IMR-90 (cell line): ENCODE measurements at regions not wholly inside any gene's neighbourhood (a gene's known extent, or its start where the extent isn't known, plus 50 kb on each side); places are given as distances from the start of the nearest gene placed in this dataset.

ENCODE experiments used
- ATAC-seq: fragments of 200-7000 bp; cut with Tn5 transposase; 2 replicates; pipeline ENCODE4 v1.9.1; 2020; ENCODE audit warnings: low read depth, mild to moderate bottlenecking, moderate library complexity
- BruUV-seq: library from RNA; stranded (reverse); fragments of 400-500 nt; replicated peaks from 2 replicates; lab custom pipeline; 2021; lab: Mats Ljungman, UMichigan
- CTCF ChIA-PET: fragments of 300-600 bp; formaldehyde crosslinking; extraction: SDS; loops from one replicate; lab custom pipeline; 2021; ENCODE audit warnings: antibody characterized with exemption; lab: Yijun Ruan, JAX
- POLR2A ChIA-PET: fragments of 300-600 bp; sonication (Branson Sonifier 250); formaldehyde crosslinking; loops from one replicate; lab custom pipeline; 2022; ENCODE audit warnings: antibody characterized with exemption; ENCODE audit not compliant: unreplicated experiment; lab: Charles Lee
- DNase-seq: peaks from one replicate; pipeline ENCODE4 v3.0.0; 2013
- H2AFZ ChIP-seq: replicated peaks from 2 replicates; pipeline ENCODE3; 2013; ENCODE audit warnings: low read length, mild to moderate bottlenecking; ENCODE audit not compliant: poor library complexity
- H2AK5ac ChIP-seq: 2 replicates; pipeline ENCODE4 v1.6.1; 2013; ENCODE audit warnings: low read depth, low read length, inconsistent platforms
- H2AK9ac ChIP-seq: replicated peaks from 2 replicates; pipeline ENCODE3; 2013; ENCODE audit warnings: mild to moderate bottlenecking, low read depth, low read length, moderate library complexity; ENCODE audit not compliant: poor library complexity
- H2BK120ac ChIP-seq: 2 replicates; pipeline ENCODE4 v1.6.1; 2013; ENCODE audit warnings: low read depth, low read length, inconsistent platforms
- H2BK15ac ChIP-seq: 3 replicates; pipeline ENCODE4 v1.6.1; 2013; ENCODE audit warnings: low read depth, low read length, inconsistent platforms
- H2BK20ac ChIP-seq: 2 replicates; pipeline ENCODE4 v1.6.1; 2013; ENCODE audit warnings: low read depth, mild to moderate bottlenecking, inconsistent platforms, low read length, moderate library complexity
- H2BK5ac ChIP-seq: 2 replicates; pipeline ENCODE4 v1.6.1; 2013; ENCODE audit warnings: mild to moderate bottlenecking, low read depth, low read length, inconsistent platforms; ENCODE audit not compliant: poor library complexity, severe bottlenecking
- H3K14ac ChIP-seq: replicated peaks from 2 replicates; pipeline ENCODE4 v1.6.1; 2013; ENCODE audit warnings: low read depth, low read length, inconsistent platforms
- H3K18ac ChIP-seq: 2 replicates; pipeline ENCODE4 v1.6.1; 2013; ENCODE audit warnings: low read depth, low read length, control low read depth
- H3K23ac ChIP-seq: 2 replicates; pipeline ENCODE4 v1.6.1; 2013; ENCODE audit warnings: low read depth, low read length, inconsistent platforms
- H3K27ac ChIP-seq: 2 replicates; pipeline ENCODE4 v1.5.1; 2013; ENCODE audit warnings: mild to moderate bottlenecking, control low read depth, low read length; ENCODE audit not compliant: insufficient read depth
- H3K27me3 ChIP-seq: 2 replicates; pipeline ENCODE4 v1.6.1; 2013; ENCODE audit warnings: low read length; ENCODE audit not compliant: control insufficient read depth, insufficient read depth
- H3K36me3 ChIP-seq: 2 replicates; pipeline ENCODE4 v1.6.1; 2013; ENCODE audit warnings: low read length, mixed read lengths; ENCODE audit not compliant: control insufficient read depth, insufficient read depth
- H3K4ac ChIP-seq: 2 replicates; pipeline ENCODE4 v1.6.1; 2013; ENCODE audit warnings: low read depth, low read length, inconsistent platforms
- H3K4me1 ChIP-seq: 2 replicates; pipeline ENCODE4 v1.6.1; 2013; ENCODE audit warnings: low read length, mixed read lengths; ENCODE audit not compliant: control insufficient read depth, insufficient read depth
- H3K4me2 ChIP-seq: 2 replicates; pipeline ENCODE4 v1.6.1; 2013; ENCODE audit warnings: low read depth, mild to moderate bottlenecking, control low read depth, low read length, moderate library complexity
- H3K4me3 ChIP-seq: 2 replicates; pipeline ENCODE4 v1.5.1; 2013; ENCODE audit warnings: low read depth, mild to moderate bottlenecking, control low read depth, low read length, moderate library complexity; ENCODE audit not compliant: insufficient read depth
- H3K56ac ChIP-seq: 2 replicates; pipeline ENCODE4 v1.6.1; 2013; ENCODE audit warnings: low read length, inconsistent platforms; ENCODE audit not compliant: insufficient read depth; ENCODE audit errors: extremely low read depth
- H3K79me1 ChIP-seq, 2 experiments: 2 replicates each; pipeline ENCODE4 v1.6.1; 2013; ENCODE audit warnings: low read length in 2 of 2, inconsistent platforms in 1 of 2, low read depth in 1 of 2
- H3K9ac ChIP-seq: 2 replicates; pipeline ENCODE4 v1.6.1; 2013; ENCODE audit warnings: low read depth, low read length, control low read depth
- H3K9me1 ChIP-seq: 2 replicates; pipeline ENCODE4 v1.6.1; 2013; ENCODE audit warnings: low read length, inconsistent platforms; ENCODE audit not compliant: insufficient read depth
- H3K9me3 ChIP-seq: 2 replicates; pipeline ENCODE4 v1.6.1; 2013; ENCODE audit warnings: low read length; ENCODE audit not compliant: control insufficient read depth, insufficient read depth
- H4K20me1 ChIP-seq: 2 replicates; pipeline ENCODE4 v1.6.1; 2013; ENCODE audit warnings: low read length, inconsistent platforms; ENCODE audit not compliant: insufficient read depth
- H4K5ac ChIP-seq: 2 replicates; pipeline ENCODE4 v1.6.1; 2013; ENCODE audit warnings: mild to moderate bottlenecking, low read depth, low read length, control low read depth
- H4K8ac ChIP-seq, 2 experiments: 2 replicates each; pipeline ENCODE4 v1.6.1; 2013; ENCODE audit warnings: low read depth in 2 of 2, low read length in 2 of 2, control low read depth in 1 of 2, inconsistent platforms in 1 of 2
- H4K91ac ChIP-seq: 2 replicates; pipeline ENCODE4 v1.6.1; 2013; ENCODE audit warnings: low read depth, low read length, inconsistent platforms; ENCODE audit not compliant: insufficient read depth
- BHLHE40 ChIP-seq: fragments of 150-350 bp; IDR thresholded peaks from 2 replicates; pipeline ENCODE4 v1.6.1; 2016; ENCODE audit warnings: mild to moderate bottlenecking, low read depth, low read length
- CEBPB ChIP-seq: IDR thresholded peaks from 2 replicates; pipeline ENCODE4 v1.6.1; 2012; ENCODE audit warnings: low read depth, low read length, improper control_type of control experiment
- CHD1 ChIP-seq: IDR thresholded peaks from 2 replicates; pipeline ENCODE4 v1.6.1; 2012; ENCODE audit warnings: low read depth, low read length, improper control_type of control experiment
- CTCF ChIP-seq: conservative IDR thresholded peaks from 2 replicates; pipeline ENCODE4 v1.5.1; 2012; ENCODE audit warnings: mild to moderate bottlenecking, low read depth, low read length, improper control_type of control experiment
- FOS ChIP-seq: fragments of 150-350 bp; IDR thresholded peaks from 2 replicates; pipeline ENCODE4 v1.6.1; 2016; ENCODE audit warnings: low read depth, low read length
- MAFK ChIP-seq: IDR thresholded peaks from 2 replicates; pipeline ENCODE4 v1.6.1; 2012; ENCODE audit warnings: low read depth, low read length, improper control_type of control experiment
- MAZ ChIP-seq: IDR thresholded peaks from 2 replicates; pipeline ENCODE4 v1.6.1; 2012; ENCODE audit warnings: low read depth, mild to moderate bottlenecking, low read length, improper control_type of control experiment, moderate library complexity, borderline replicate concordance
- MXI1 ChIP-seq: IDR thresholded peaks from 2 replicates; pipeline ENCODE4 v1.6.1; 2012; ENCODE audit warnings: low read depth, mild to moderate bottlenecking, low read length, moderate library complexity, borderline replicate concordance
- NFE2L2 ChIP-seq: fragments of 150-350 bp; IDR thresholded peaks from 2 replicates; pipeline ENCODE4 v1.6.1; 2016; ENCODE audit warnings: low read depth, mild to moderate bottlenecking, low read length
- POLR2A ChIP-seq: IDR thresholded peaks from 2 replicates; pipeline ENCODE4 v1.6.1; 2012; ENCODE audit warnings: mild to moderate bottlenecking, low read depth, low read length
- RAD21 ChIP-seq: IDR thresholded peaks from 2 replicates; pipeline ENCODE4 v1.6.1; 2012; ENCODE audit warnings: low read length, improper control_type of control experiment
- RCOR1 ChIP-seq: IDR thresholded peaks from 2 replicates; pipeline ENCODE4 v1.6.1; 2012; ENCODE audit warnings: mild to moderate bottlenecking, low read length, improper control_type of control experiment; ENCODE audit not compliant: insufficient replicate concordance
- RFX5 ChIP-seq: IDR thresholded peaks from 2 replicates; pipeline ENCODE4 v1.8.0; 2012; ENCODE audit warnings: low read depth, mild to moderate bottlenecking, low read length, moderate library complexity
- USF2 ChIP-seq: fragments of 150-350 bp; IDR thresholded peaks from 2 replicates; pipeline ENCODE4 v1.6.1; 2017; ENCODE audit warnings: mild to moderate bottlenecking, antibody characterized with exemption, low read length, low read depth
- WGBS, 2 experiments: methylation state at CpG; one replicate each; pipeline versions ENCODE4 v1.1.5 to v1.1.7; 2013; ENCODE audit warnings: missing lambda C conversion rate in 2 of 2; ENCODE audit not compliant: insufficient read length in 1 of 2; ENCODE audit errors: extremely low coverage in 2 of 2; 5-methylcytosine and 5-hydroxymethylcytosine counted together
- dilution Hi-C: fragments of 300-500 bp; cut with HindIII; formaldehyde crosslinking; loops from one replicate; pipeline ENCODE4 v1.14.3; 2018; ENCODE audit warnings: low sequenced_read_pairs; ENCODE audit not compliant: unreplicated experiment
- in situ Hi-C: fragments of 300-500 bp; cut with MboI; formaldehyde crosslinking; loops from 3 replicates; pipeline ENCODE4 v1.14.3; 2019; ENCODE audit warnings: low sequenced_read_pairs, inconsistent platforms, mixed read lengths
- intact Hi-C: fragments of 100-400 bp; cut with micrococcal nuclease; formaldehyde crosslinking; loops from 2 replicates; pipeline ENCODE4 v1.10.0; 2022

- peaks cover 63% of the 10 kb centered on the region for H3K27me3 ChIP-seq
- CTCF ChIA-PET, result no interaction called here
- no TSS peak for BruUV-seq
Measured at GRCh38 chr7:128167791-128168666, 73.0 kb upstream of the LEP start.

More at GRCh38 chr7:128167791-128168666, 73.0 kb upstream of the LEP start:
- peaks cover 10% of the 10 kb centered on the region for H3K4me1 ChIP-seq
- no peak overlapping the region for H3K56ac ChIP-seq
- no peak overlapping the region for H3K23ac ChIP-seq
- H3K4me2 ChIP-seq, result peak overlapping the region; percentile 22; the same call in 1 of the 2 replicates
- intact Hi-C loops (no loop called here), in situ Hi-C loops (no loop called here), dilution Hi-C loops (no loop called here)
- no peak overlapping the region for H2BK120ac ChIP-seq
- H3K4me3 ChIP-seq, result no peak overlapping the region; the same call in 1 of the 2 replicates
- peak overlapping the region; percentile 57 for H2AFZ ChIP-seq
- H3K9me3 ChIP-seq, result no peaks in the 10 kb centered on the region
- ATAC-seq, result no peak
- H3K9me1 ChIP-seq, result peaks cover 10% of the 10 kb centered on the region
- H2AK5ac ChIP-seq, result no peak overlapping the region
- H3K9ac ChIP-seq, result no peak overlapping the region
- no peak overlapping the region for H2AK9ac ChIP-seq
- H4K5ac ChIP-seq, result no peak overlapping the region
- WGBS, 2 experiments, result 3% methylated on average over 17 of the region's 59 CpGs; no CpG with 5 or more reads in 1 of the 2 experiments
- TF ChIP-seq RAD21 (no peak), FOS (no peak), CEBPB (no peak), RCOR1 (no peak), MXI1 (no peak), POLR2A (no peak), USF2 (no peak), BHLHE40 (no peak), CHD1 (no peak), MAZ (no peak), MAFK (no peak), RFX5 (no peak), CTCF (no peak), NFE2L2 (no peak)
- no peak overlapping the region for H2BK15ac ChIP-seq
- H3K18ac ChIP-seq, result no peak overlapping the region
- H3K36me3 ChIP-seq, result no peaks in the 10 kb centered on the region
- no peak overlapping the region for H3K27ac ChIP-seq
- H4K20me1 ChIP-seq, result peaks cover 9% of the 10 kb centered on the region
- no peak overlapping the region for H4K8ac ChIP-seq
- no peak overlapping the region for H2BK5ac ChIP-seq
- no peak for DNase-seq
- no peak overlapping the region for H4K91ac ChIP-seq
- no peak overlapping the region for H2BK20ac ChIP-seq
- no peak overlapping the region for H3K14ac ChIP-seq
- H3K79me1 ChIP-seq, result no peaks in the 10 kb centered on the region
- POLR2A ChIA-PET, result no interaction called here
- no peak overlapping the region for H3K4ac ChIP-seq
